ENCODE measurements at regions not wholly inside any gene's neighbourhood (a gene's known extent, or its start where the extent isn't known, plus 50 kb on each side); places are given as distances from the start of the nearest gene placed in this dataset.

DNA sequence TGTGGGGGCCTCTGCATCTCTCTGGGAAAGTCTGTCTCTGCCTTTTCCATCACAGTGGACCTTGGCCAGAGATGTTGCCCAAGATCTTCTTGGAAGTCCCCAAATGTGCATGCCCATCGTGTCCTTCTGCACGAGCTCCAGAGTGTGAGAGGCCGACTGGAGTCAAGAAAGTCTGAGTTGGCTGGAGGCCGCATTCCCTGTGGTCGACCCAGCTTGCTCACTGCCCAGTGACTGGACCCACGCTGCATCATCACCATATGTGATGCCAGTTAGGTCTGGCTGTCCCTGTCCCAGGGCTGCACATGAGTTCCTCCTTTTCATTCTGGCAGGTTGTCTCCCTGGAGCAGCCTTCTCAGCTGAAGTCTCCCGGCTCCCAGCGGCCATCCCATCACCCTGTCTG lies 93.8 kb downstream of the ARL4C start:
- DNase-seq (no peak), ATAC-seq (peak in 1 of 3 donors; percentile 9)
- no peaks in the 10 kb centered on the region for H3K9me3 ChIP-seq (ENCODE audit: control insufficient read depth, insufficient read depth, low read length)
- H3K27ac Mint-ChIP-seq, result no peak overlapping the region
- H3K27me3 Mint-ChIP-seq (ENCODE audit: low read depth in 2 of 2), result no peaks in the 10 kb centered on the region
- no peak for TF ChIP-seq CTCF (IDR thresholded peaks at IDR 0.05)
- no peaks in the 10 kb centered on the region for H3K36me3 ChIP-seq (ENCODE audit: control insufficient read depth, insufficient read depth, low read length)
- intact Hi-C loops (cut with micrococcal nuclease), result no loop called here
- no peak overlapping the region for H3K4me3 ChIP-seq (ENCODE audit: low read length)
- no peaks in the 10 kb centered on the region for H3K27me3 ChIP-seq (ENCODE audit: control insufficient read depth, insufficient read depth, low read length)
- peaks cover 0 to 3% of the 10 kb centered on the region in 2 donors for H3K9me3 Mint-ChIP-seq
- peaks cover 27 to 43% of the 10 kb centered on the region in 2 donors for H3K4me1 Mint-ChIP-seq
- H3K4me1 ChIP-seq (ENCODE audit: control insufficient read depth, insufficient read depth, low read length), result peaks cover 9% of the 10 kb centered on the region
- no peak overlapping the region for H3K4me3 Mint-ChIP-seq
- WGBS (ENCODE audit: insufficient coverage), result 84% methylated on average over 8 of the region's 8 CpGs
- H3K36me3 Mint-ChIP-seq, result no peaks in the 10 kb centered on the region
- H3K27ac ChIP-seq (ENCODE audit: low read length), result no peak overlapping the region

DNA sequence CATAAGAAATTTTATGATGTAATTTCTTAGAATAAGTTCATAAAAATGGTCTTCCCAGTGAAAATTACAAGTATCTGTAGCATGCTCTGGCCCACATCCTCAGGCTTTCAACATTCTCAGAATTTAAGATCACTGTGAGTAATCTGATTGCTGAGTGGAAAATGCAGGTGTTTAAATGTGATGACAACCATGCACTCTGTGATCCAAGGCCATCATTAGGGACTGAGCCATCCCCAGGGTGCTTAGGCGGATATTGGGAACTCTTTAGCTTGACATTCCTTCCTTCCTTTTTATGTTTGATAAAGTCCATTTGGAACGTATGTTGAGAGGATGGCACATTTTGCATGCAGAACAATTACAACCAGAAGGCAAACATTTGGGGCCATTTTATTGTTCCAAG lies 95.5 kb downstream of the ARL4C start:
- H3K4me1 Mint-ChIP-seq, result peaks cover 22 to 39% of the 10 kb centered on the region in 2 donors
- no peaks in the 10 kb centered on the region for H3K9me3 ChIP-seq (ENCODE audit: control insufficient read depth, insufficient read depth, low read length)
- no peak for TF ChIP-seq CTCF (IDR thresholded peaks at IDR 0.05)
- peaks cover 7% of the 10 kb centered on the region for H3K4me1 ChIP-seq (ENCODE audit: control insufficient read depth, insufficient read depth, low read length)
- H3K4me3 Mint-ChIP-seq, result no peak overlapping the region
- H3K27ac ChIP-seq (ENCODE audit: low read length), result no peak overlapping the region
- H3K9me3 Mint-ChIP-seq, result peaks cover 0 to 3% of the 10 kb centered on the region in 2 donors
- intact Hi-C loops (cut with micrococcal nuclease), result no loop called here
- 100% methylated on average over 2 of the region's 2 CpGs for WGBS (ENCODE audit: insufficient coverage)
- H3K27me3 ChIP-seq (ENCODE audit: control insufficient read depth, insufficient read depth, low read length), result no peaks in the 10 kb centered on the region
- no peak overlapping the region for H3K4me3 ChIP-seq (ENCODE audit: low read length)
- H3K36me3 ChIP-seq (ENCODE audit: control insufficient read depth, insufficient read depth, low read length), result no peaks in the 10 kb centered on the region
- no peaks in the 10 kb centered on the region for H3K27me3 Mint-ChIP-seq (ENCODE audit: low read depth in 2 of 2)
- no peak overlapping the region for H3K27ac Mint-ChIP-seq
- DNase-seq, result no peak
- no peaks in the 10 kb centered on the region for H3K36me3 Mint-ChIP-seq
- ATAC-seq, result no peak

DNA sequence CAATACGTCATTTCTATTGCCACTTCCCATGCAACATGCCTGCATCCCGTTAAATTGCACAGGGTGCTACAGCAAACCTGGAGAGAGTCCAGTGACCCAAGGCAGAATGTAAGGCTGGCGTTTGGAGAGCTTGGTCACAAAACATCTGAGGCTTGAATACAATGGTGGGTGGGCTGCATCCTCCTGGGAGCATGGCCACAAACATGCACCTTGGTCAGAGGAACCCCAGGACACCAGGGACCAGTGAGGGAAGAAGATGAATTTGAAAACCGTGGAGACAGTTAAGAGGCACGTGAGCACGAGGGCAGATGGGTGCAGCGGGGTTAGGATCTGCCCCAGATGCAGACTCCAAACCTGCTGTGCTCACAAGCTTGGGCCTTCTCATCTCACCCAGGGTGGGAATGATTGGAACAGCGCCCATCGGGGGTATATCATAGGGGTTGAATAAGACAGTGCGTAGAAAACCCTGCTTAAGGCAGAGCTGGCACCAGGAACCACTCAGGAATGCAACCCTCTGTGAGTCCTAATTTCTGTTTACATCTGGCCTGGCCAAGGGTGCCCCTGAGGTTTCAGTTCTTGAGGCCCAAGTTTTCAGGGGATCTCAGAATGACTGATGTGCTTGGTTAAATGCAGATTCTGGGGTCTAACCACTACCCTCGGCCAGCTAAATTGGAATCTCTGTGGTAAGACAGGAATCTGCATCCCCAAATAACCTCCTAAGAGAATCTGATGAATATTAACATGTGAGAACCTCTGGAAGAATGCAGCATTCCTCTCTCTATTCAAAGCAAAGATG lies 97.2 kb downstream of the ARL4C start:
- Histone ChIP-seq H3K27ac (ENCODE audit: low read length) (no peak overlapping the region), H3K4me1 (ENCODE audit: control insufficient read depth, insufficient read depth, low read length) (no peaks in the 10 kb centered on the region), H3K4me3 (ENCODE audit: low read length) (no peak overlapping the region), H3K36me3 (ENCODE audit: control insufficient read depth, insufficient read depth, low read length) (no peaks in the 10 kb centered on the region), H3K27me3 (ENCODE audit: control insufficient read depth, insufficient read depth, low read length) (no peaks in the 10 kb centered on the region), H3K9me3 (ENCODE audit: control insufficient read depth, insufficient read depth, low read length) (no peaks in the 10 kb centered on the region)
- Mint-ChIP-seq H3K27me3 (ENCODE audit: low read depth in 2 of 2) (no peaks in the 10 kb centered on the region), H3K4me1 (peaks cover 10 to 28% of the 10 kb centered on the region in 2 donors), H3K4me3 (no peak overlapping the region), H3K9me3 (peaks cover 0 to 3% of the 10 kb centered on the region in 2 donors), H3K36me3 (no peaks in the 10 kb centered on the region), H3K27ac (no peak overlapping the region)
- no peak for TF ChIP-seq CTCF (IDR thresholded peaks at IDR 0.05)
- DNase-seq (no peak), ATAC-seq (no peak)
- WGBS (ENCODE audit: insufficient coverage), result 89% methylated on average over 11 of the region's 11 CpGs
- intact Hi-C loops (cut with micrococcal nuclease), result no loop called here

DNA sequence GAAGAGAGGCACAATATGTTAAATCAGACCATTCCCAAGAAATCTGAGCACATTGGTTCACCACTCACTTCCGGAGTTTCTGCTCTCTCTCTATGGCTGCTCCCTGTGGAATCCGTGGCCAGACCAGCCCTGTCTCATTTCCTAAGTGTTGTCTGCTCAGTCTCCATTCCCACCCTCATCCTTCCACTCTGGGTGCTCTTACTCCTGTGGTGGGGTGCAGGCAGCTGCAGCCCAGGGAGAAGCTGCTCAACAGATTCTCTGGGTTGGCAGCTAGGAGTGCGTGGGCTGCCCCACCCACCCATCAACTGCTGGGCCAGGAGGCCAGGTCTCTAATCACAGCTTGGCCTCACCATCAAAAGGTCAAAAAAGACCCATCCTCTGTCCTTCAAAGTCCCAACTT lies 98.3 kb downstream of the ARL4C start:
- ATAC-seq, result no peak
- no peaks in the 10 kb centered on the region for H3K27me3 Mint-ChIP-seq (ENCODE audit: low read depth in 2 of 2)
- no peak overlapping the region for H3K4me3 Mint-ChIP-seq
- H3K36me3 Mint-ChIP-seq, result no peaks in the 10 kb centered on the region
- DNase-seq, result no peak
- H3K4me1 Mint-ChIP-seq, result peaks cover 21 to 35% of the 10 kb centered on the region in 2 donors
- peaks cover 2% of the 10 kb centered on the region for H3K4me1 ChIP-seq (ENCODE audit: control insufficient read depth, insufficient read depth, low read length)
- no peaks in the 10 kb centered on the region for H3K27me3 ChIP-seq (ENCODE audit: control insufficient read depth, insufficient read depth, low read length)
- H3K9me3 ChIP-seq (ENCODE audit: control insufficient read depth, insufficient read depth, low read length), result no peaks in the 10 kb centered on the region
- TF ChIP-seq CTCF (IDR thresholded peaks at IDR 0.05), result no peak
- peak overlapping the region in 1 of 2 donors; percentile 40 for H3K27ac Mint-ChIP-seq
- H3K9me3 Mint-ChIP-seq, result peaks cover 0 to 3% of the 10 kb centered on the region in 2 donors
- H3K27ac ChIP-seq (ENCODE audit: low read length), result no peak overlapping the region
- intact Hi-C loops (cut with micrococcal nuclease), result no loop called here
- H3K4me3 ChIP-seq (ENCODE audit: low read length), result no peak overlapping the region
- WGBS (ENCODE audit: insufficient coverage), result 88% methylated on average over 3 of the region's 3 CpGs
- H3K36me3 ChIP-seq (ENCODE audit: control insufficient read depth, insufficient read depth, low read length), result no peaks in the 10 kb centered on the region

Data from natural killer cell (primary cell).